GM21825 (cell line): ENCODE measurements at regions not wholly inside any gene's neighbourhood (a gene's known extent, or its start where the extent isn't known, plus 50 kb on each side); places are given as distances from the start of the nearest gene placed in this dataset.
A peak's percentile ranks its signal among the peaks of the same experiment; 100 is the strongest.

ENCODE experiments used
- ATAC-seq: cut with Tn5 transposase; IDR thresholded peaks from one replicate; pipeline ENCODE4 v1.9.1; 2021; ENCODE audit warnings: mild to moderate bottlenecking, moderate library complexity; ENCODE audit not compliant: unreplicated experiment

DNA sequence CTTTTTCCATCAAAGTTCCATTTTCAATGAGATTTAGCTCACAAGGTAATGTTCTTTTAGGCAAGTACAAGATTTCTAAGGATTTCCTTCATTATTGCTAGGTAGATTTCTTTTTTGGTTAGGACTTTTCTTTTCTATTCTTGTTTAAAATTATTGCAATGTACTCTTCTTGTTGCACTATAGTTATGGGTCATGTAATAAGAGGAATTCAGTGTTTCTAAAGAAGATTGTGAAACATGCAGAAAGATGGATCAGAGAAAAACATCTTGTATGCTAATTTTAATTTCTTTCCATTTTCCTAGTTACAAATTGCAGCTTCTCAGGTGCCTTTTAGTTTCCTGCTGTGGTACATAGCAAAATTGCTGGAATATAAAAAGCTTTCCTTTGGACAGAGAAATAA, 56.1 kb downstream of the BTG1 start:
- no peak for ATAC-seq

DNA sequence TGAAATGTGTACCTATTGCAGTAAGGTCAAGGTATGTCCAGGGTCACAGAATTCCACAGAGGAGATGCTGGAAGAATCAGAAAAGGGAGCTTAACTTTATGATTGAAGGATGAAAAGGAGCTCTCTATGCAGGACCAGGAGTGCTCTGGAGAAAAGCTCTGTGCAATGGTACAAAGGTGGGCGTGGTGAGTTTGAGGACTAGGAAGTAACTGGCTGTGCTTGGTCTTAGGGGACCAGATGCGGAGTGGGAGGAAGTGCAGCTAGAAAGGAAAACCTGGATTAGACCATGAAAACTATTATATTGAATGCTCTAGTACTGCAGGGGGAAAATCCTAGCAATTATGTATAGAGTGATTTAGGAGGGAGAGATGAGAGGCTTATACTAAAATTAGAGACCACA, 56.8 kb downstream of the BTG1 start:
- ATAC-seq, result no peak

DNA sequence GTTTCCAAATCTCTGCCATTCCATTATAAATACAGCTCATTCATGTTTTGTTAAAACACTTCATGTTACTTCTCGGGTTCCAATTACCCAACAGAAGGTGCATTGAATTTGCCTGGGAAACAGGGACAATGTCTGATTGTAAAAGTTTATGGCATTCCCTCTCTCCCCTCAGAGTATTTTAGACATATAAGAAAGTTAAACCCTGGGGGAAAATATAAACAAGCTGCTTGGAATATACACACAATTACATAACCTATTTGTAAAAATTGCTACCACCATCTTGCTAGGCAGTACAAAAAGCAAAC, 60.0 kb downstream of the BTG1 start:
- ATAC-seq, result no peak

DNA sequence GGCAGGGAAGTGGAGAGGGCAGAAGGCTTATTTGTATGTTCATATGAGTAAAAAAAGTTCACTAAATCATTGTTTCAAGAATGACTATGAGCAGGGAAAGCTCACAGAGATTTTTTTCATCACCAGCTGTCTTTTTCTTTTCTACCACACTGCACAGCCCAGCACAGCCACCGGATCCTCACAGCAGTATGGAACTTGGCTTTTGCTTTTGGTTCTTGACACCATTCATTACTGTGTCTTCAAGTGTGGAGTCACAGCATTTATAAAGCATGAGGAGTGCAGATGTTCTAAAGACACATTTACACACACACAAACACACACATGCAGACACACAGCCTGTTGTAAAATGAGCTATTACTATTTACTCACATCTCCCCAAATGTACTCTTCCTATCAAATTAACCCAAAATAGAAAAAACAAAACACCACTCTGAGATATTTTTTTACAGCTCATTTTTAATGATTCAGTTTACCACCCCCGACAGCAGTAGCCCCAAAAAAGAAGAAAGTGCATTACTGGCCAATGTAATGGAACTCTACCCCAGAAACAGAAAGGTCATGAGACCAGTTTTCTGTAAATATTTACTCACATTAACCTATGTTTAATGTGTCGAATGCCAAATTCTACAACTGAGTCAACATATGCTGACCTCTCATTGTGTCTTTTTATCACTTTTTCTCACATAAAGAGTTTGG, 60.5 kb downstream of the BTG1 start:
- ATAC-seq, result no peak

DNA sequence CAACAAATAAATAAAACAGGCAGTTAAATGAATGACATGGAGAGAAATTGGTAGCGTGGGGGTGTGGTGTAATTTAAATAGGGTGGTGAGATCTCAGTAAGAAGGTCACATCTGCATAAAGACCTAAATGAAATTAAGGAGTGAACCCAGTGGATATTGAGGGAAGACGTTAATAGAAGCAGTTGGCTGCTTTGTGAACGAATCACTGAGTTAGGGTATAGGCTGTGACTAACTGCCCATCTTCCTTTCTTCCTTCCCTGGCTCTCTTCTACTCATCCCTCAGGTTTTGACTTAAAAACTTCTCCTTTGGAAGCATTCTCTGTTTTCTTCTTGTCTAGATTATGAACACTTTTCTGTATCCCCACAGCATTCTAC, 64.7 kb downstream of the BTG1 start:
- no peak for ATAC-seq

DNA sequence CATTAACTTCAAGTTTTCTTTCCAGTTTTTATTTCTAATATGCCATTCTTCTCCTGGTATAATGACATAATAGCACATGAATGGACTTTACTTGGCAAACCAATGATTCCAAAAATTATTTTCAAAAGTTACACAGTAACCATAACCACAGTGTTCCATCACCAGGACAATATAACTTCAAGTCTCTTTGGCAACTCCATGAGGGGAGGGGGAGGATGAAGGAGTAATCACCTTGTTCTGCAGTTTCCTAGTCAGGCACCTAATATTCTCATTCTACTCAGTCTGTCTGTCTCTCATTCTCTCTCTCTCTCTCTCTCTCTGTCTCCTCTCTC, 66.6 kb downstream of the BTG1 start:
- ATAC-seq, result no peak

DNA sequence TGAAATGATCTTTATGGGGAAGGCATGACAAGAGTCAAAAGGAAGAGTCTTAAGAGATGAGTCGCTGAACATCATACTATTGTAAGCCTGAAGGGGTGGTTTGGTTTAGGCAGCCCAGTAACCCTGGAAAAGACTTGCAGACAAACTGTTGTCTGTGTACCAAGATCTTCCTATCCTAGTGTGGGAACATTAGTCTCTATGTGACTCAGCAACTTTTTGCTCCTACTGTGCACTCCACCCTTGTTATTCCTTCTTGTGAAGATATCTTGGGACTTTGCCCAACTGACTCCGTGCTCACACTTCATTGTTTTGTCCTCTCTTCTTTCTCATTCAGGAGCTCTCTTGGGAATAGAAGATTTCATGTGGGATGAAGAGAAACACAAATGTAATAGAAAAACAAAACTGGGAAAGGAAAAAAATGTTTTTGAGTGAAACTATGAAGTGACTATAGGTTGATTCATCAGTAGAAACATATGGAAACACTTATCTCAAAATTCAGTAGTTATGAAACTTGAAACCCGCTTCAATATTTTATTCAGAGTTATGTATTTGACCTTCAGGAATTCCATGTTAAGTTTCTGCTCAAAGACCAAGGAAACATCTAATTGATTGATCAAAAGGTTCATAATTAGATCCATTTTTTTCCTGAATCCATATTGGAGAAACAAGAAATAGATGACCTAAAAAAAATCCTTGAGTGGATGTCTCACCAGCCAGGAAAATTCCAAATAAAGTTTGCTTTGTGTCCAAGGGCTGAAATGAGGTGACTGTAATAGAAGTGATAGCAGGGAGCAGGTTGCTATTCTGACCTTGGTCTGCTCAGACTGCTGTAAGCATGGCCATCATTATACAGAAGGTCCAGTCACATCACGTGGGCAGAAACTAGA, 67.2 kb downstream of the BTG1 start:
- no peak for ATAC-seq

DNA sequence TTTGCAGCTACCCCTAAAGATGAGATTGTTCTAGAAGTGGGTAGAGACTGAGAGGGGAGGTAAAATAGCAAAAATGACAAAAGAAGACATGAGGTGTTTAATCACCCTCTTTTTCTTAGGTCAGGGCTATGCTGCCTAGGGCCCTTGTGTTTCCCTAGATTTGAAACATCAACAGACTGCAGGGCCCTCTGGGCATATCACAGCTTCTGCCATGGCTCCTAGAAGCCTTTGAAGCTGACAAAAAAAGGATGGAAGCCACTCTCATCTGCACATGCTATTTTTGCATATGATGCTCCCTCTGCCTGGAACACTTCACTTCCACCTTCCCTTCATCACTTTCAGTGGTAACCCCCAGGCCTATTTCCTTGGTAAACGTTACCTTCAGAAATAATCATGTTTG, 68.1 kb downstream of the BTG1 start:
- no peak for ATAC-seq

DNA sequence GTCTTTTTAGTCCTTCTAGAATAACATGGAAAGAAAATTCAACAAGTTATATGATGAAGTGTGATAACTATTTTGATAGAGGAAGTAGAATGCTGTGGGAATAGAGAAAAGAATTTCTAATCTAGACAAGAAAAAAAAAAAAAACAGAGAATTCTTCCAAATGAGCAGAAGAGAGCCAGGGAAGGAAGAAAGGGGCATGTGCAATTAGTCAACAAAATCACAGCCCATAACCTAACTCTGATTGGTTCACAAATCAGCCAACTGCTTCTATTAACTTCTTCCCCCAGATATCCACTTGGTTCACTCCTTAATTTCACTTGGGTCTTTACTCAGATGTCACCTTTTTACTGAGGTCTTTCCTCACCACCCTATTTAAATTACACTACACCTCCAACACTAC, 69.5 kb downstream of the BTG1 start:
- ATAC-seq, result no peak

DNA sequence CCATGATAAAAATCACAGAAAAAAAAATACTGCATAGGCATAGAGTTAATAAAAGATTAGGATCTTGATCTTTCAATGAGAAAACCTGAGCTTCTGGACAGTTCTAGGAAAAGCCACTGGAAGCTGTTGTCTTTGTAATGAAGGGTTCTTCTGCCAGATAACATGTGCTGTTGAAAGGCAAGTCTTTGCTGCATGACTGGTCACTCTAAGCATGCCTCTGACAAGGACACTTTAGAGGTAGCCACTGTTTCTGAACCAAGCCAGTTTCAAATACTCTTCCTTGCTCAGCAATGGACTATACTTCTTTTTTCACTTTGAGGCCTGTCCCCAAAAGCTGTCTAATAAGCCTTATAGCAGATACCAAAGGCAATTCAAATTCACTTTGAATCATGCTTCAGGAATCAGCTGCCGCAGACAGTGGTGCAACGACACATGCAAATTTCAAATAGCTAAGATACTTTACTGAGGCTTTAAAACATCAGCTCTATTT, 70.2 kb downstream of the BTG1 start:
- no peak for ATAC-seq

DNA sequence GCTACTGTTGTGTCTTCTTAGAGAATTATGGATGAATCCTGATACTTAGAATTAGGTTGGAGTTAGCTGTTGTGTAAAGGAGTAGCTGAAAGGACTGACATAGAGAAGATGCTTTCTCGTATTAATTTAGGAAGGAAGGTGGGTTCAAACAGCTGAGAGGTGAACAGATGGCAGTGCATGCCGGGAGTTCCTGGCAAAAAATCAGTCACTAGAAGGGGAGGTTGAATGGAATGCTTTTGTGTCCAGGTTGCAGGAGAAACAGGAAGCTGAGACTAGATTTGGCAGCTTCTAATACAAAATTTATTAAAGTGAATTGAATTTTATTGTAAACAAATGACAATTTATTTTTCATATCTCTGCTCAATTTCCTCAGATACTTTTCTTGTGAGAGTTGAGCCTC, 70.8 kb downstream of the BTG1 start:
- ATAC-seq, result no peak

DNA sequence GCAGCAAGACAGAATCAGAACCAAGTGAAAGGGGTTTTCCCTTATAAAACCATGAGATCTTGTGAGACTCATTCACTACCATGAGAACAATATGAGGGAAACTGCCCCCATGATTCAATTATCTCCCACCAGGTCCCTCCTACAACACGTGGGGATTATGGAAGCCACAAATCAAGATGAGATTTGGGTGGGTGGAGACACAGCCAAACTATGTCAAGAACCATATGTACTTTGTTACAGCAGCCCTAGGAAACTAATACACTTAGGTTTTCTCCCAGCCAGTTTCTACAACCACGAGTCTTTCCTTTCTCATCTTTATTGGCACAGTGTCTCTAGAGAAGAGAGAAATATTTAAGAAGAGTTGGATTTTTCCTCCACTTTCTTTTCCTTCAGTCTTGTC, 72.6 kb downstream of the BTG1 start:
- no peak for ATAC-seq

DNA sequence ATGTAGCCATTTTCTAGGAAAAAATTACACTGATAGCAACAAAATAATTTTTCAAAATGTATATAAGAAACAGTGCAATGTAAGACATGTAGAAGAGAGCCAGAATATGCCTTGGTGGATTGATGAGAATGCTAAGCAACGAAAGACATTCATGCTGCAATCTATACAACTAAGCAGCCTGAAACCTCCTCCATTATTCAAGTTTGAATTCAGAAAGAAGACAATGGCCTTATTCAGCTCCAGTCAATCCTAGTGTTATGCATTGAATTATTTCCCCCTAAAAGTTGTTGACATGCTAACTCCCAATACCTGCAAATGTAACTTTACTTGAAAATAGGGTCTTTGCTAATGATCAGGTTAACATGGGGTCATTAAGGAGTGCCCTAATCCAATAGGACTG, 73.5 kb downstream of the BTG1 start:
- ATAC-seq, result no peak

DNA sequence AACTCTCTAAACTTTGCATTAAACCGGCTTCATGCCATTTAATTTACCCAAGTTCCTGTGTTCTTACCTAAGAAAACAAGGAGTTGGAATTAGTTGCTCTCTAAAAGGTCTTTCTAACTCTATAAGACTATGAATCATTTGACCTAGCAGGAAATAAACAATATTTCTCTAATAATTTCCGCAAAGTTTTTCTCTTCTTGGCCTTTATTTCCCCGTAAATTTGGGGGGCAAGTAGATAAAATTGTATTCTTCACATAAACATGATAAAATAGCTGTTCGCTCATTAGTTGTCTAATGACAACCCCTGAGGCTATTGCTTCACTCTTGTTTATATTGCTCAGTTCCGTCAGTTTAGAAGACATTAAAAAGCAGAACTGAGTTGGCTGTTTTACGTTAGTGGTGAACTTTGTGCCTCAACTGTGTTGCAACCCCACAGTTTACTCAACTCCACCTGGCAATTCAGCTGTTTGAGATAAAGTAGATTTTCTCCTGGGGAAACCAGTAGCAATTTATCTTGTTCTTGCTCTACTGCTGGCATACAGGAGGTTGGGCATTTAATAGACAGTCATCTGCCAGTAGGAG, 74.7 kb downstream of the BTG1 start:
- ATAC-seq, result no peak

DNA sequence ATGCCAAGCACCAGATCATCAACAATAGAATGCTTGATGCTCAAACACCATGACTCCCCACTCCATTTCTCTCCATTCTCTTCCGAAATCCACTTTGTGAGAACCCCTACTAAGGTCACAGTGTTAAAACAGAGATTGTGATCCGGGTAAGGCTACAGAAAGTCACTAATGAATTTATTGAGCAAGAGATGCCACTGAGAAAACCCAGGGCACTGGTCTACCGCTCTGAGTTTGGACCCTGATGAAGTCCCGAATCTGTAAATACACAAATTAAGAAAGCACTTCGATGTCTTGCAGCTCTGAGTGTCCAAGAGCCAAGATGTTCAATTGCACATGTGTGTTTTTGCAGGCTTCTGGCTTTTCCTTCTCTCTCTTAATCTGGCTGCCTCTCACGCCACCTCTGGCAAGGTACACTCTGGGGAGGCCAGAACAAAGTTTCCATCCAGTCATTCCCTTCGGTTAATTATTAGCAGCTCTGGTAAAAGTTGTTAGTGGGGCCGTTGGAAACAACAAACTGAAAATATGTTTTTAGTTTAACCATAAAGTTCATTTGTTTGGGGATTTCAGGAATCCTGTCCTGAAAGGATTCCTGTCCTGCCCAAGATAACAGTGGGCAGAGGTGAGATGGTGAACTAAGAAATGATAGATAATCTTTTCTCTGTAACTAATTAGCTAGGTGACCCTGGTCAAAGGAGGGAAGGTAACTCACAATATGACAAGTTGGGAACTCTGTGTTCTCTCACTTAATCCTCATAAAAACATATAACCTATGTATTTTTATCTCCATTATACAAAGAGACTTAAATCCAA, 75.4 kb downstream of the BTG1 start:
- no peak for ATAC-seq

DNA sequence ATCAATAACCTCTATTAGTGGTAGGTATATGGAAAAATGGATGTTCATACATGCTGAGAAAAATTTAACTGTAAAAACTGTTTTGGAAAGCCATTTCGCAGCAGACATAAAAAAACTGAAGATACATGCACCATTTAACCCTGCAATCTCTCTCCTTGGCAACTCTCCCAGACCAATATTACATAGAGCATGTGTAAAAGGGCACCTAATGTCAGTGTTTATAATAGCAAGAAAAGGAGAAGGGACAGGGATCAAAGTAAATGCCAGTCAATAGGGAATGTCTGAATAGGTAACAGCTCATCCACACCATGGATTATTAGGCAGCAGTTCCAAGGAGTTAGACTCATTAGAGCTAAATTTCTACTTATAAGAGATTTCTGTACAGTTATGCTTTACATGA, 77.2 kb downstream of the BTG1 start:
- ATAC-seq, result no peak

DNA sequence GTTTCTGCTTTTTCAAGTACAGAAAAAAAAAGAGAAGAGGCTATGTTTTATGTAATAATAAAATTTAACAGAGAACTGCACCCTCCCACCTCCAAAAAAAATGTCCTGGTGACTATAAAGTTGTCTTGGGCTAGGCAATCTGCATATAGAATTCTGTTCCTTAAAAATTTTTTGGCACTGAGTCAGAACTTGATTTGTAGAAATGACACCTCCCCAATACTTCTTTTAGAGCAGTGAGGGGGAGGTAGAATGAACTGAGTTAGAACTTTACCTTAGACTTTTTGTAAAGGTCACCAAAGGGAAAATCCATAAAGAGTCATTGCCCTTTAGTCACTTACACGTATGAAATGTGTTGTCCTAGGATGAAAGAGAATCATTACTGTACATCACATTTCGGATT, 80.0 kb downstream of the BTG1 start:
- ATAC-seq, result peak; percentile 23

DNA sequence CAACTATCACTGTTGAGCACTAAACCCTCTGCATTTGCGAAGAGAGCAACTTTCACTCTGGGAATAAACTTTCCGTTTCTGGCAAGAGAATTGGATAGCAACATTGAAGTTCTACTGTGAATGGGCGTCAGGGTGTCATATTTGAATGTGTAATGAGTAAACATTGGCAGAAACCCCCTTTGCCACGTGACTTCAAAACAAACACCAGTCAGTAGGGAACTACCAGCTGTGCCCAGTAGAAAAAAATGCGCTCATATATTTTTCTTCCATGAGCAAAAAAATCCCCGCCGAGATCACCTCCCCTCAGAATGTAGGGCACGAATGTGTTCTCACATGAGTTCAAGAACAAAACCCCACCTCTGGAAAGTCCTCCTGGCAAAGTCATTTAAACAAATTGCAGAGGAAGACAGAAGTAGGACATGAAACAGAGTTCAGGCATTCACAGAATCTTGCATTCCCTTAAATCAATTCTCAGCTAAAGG, 80.6 kb downstream of the BTG1 start:
- ATAC-seq, result peak; percentile 57

DNA sequence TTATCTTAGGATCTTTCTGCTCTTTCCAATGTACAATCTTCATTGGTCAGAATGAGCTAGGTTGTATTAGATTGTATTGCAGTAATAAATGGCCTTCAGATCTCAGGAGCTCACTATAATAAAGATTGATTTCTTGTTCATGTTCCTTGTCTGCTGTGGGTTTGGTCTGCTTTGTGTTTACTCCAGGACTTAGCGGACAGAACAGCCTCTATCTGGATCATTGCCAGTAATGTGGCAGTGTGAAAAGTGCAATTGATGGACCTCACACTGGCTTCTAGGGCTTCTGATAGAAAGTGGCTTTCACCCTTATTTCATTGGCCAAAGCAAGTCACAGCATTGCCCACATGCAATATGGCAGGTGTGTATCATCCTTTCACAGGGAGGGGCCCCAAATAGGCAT, 81.2 kb downstream of the BTG1 start:
- ATAC-seq, result no peak

DNA sequence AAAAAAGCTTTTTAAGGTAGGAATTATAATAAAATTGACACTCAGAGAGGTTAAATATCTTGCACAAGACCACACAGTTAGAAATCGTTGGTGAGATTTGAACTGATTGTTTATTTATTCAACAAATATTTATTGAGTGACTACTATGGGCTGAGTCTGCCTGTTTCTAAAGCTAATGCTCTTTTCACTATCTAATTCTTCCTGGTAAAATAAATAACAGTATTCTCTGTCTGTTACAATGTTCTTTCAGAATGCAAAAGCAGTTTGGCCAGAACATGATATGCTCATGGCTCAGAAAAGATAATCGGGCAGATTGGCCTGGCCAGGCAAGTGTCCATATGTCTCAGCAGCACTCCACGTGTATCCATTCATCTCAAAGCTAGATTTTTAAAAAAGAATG, 82.0 kb downstream of the BTG1 start:
- no peak for ATAC-seq
